ENCODE measurements at regions not wholly inside any gene's neighbourhood (a gene's known extent, or its start where the extent isn't known, plus 50 kb on each side); places are given as distances from the start of the nearest gene placed in this dataset.

DNA sequence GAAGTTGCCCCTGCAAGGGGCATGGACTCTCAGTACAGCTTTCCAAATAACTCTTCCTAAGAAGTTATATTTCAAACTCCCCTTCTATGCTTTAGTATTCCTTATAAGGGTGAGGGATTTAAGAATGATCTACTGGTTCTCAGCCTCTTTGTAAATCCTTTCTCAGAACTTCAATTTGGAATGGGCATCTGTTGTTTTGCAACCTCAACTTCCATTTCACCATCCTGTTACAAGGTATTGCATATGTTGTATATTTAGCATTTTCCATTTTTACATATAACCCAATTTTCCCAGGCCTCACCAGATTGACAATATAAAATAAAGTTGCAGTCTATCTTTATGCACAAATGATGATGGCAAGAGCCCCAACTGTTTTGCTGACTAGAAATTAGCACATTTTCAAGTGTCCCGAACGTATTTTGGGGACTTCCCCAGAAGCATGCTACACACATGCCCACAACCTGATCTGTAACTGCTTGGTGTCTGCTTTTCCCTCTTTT is 154.9 kb upstream of the CARMIL1 start:
- Histone ChIP-seq H3K27me3 (replicated peaks) (no peaks in the 10 kb centered on the region), H3K27ac (no peak overlapping the region), H3K4me3 (ENCODE audit: low read depth, low read length) (no peak overlapping the region), H3K36me3 (replicated peaks) (no peaks in the 10 kb centered on the region)
- in situ Hi-C loops (cut with HindIII; ENCODE audit: low pct_ligation_motif_present, low sequenced_read_pairs), result no loop called here
- DNase-seq, result no peak
- TF ChIP-seq CTCF (IDR thresholded peaks at IDR 0.05; ENCODE audit: low read depth, low read length, missing control alignments), result no peak

GRCh38 chr6:25125736-25126135 is 153.4 kb upstream of the CARMIL1 start:
- H3K27me3 ChIP-seq (replicated peaks), result no peaks in the 10 kb centered on the region
- in situ Hi-C loops (cut with HindIII; ENCODE audit: low pct_ligation_motif_present, low sequenced_read_pairs), result no loop called here
- H3K36me3 ChIP-seq (replicated peaks), result no peaks in the 10 kb centered on the region
- DNase-seq, result no peak
- no peak overlapping the region for H3K27ac ChIP-seq
- no peak overlapping the region for H3K4me3 ChIP-seq (ENCODE audit: low read depth, low read length)
- no peak for TF ChIP-seq CTCF (IDR thresholded peaks at IDR 0.05; ENCODE audit: low read depth, low read length, missing control alignments)

DNA sequence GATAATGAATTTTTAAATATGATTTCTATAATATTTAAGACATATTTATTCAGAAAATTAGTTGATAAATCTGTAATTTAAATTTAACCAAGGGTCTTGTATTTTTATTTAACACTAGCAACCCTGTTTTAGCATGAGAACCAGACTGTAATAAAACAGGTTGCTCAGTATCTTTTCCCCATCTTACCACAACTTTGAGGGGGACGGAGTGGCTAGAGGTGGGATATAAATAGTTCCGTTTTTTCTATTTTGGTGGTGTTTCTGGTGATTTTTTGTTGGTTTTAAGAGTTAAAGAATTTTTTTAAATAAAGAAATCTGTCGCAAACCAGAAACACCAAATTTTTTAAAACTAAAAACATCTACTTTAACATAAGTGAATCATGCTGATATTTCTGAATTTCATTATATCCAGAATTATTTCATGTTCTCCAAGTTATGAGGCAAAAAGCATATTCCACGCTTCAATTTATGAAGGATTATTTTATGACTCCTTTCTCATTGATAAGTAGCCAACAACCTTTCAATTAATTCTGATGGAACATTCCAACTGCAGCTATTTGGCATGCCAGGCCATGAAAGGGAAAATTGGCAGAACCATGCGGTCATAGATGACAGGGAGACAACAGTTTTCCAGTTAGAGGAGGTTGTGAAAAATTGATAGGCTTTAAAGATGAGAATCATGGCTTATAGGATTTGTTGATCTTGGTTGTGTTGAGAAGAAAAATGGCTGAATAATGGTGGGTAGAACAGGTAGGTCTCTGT is 151.9 kb upstream of the CARMIL1 start:
- in situ Hi-C loops (cut with HindIII; ENCODE audit: low pct_ligation_motif_present, low sequenced_read_pairs), result no loop called here

GRCh38 chr6:25130518-25130917 is 148.7 kb upstream of the CARMIL1 start:
- no peak for DNase-seq
- in situ Hi-C loops (cut with HindIII; ENCODE audit: low pct_ligation_motif_present, low sequenced_read_pairs), result no loop called here
- TF ChIP-seq CTCF (IDR thresholded peaks at IDR 0.05; ENCODE audit: low read depth, low read length, missing control alignments), result no peak

More for the DNA sequence above, 151.9 kb upstream of the CARMIL1 start:
- no peak for TF ChIP-seq CTCF (IDR thresholded peaks at IDR 0.05; ENCODE audit: low read depth, low read length, missing control alignments)
- Histone ChIP-seq H3K27me3 (replicated peaks) (no peaks in the 10 kb centered on the region), H3K4me3 (ENCODE audit: low read depth, low read length) (no peak overlapping the region), H3K27ac (no peak overlapping the region), H3K36me3 (replicated peaks) (no peaks in the 10 kb centered on the region)
- no peak for DNase-seq

GRCh38 chr6:25132934-25133333 is 146.2 kb upstream of the CARMIL1 start:
- H3K27me3 ChIP-seq (replicated peaks), result no peaks in the 10 kb centered on the region
- DNase-seq, result no peak
- TF ChIP-seq CTCF (IDR thresholded peaks at IDR 0.05; ENCODE audit: low read depth, low read length, missing control alignments), result no peak
- H3K27ac ChIP-seq, result no peak overlapping the region
- in situ Hi-C loops (cut with HindIII; ENCODE audit: low pct_ligation_motif_present, low sequenced_read_pairs), result no loop called here
- no peaks in the 10 kb centered on the region for H3K36me3 ChIP-seq (replicated peaks)
- H3K4me3 ChIP-seq (ENCODE audit: low read depth, low read length), result no peak overlapping the region

More at GRCh38 chr6:25130518-25130917, 148.7 kb upstream of the CARMIL1 start:
- H3K27me3 ChIP-seq (replicated peaks), result no peaks in the 10 kb centered on the region
- no peaks in the 10 kb centered on the region for H3K36me3 ChIP-seq (replicated peaks)
- H3K4me3 ChIP-seq (ENCODE audit: low read depth, low read length), result no peak overlapping the region
- H3K27ac ChIP-seq, result no peak overlapping the region
